Upper lobe of left lung (tissue), 6 donors: ENCODE measurements at regions not wholly inside any gene's neighbourhood (a gene's known extent, or its start where the extent isn't known, plus 50 kb on each side); places are given as distances from the start of the nearest gene placed in this dataset.

Experiments used
- ATAC-seq, 2 donors: fragments of 200-7000 bp; cut with Tn5 transposase; one replicate each; pipeline ENCODE4 v1.9.1; 2022; ENCODE audit warnings: mild to moderate bottlenecking in 2 of 2, moderate library complexity in 2 of 2; ENCODE audit not compliant: low FRiP score in 2 of 2
- DNase-seq, 2 donors: peaks; one replicate each; pipeline ENCODE4 v3.0.0-alpha.2; 2019 to 2020
- H3K27ac ChIP-seq, 4 donors: fragments of 200-600 bp; sonication (generic); one replicate each; pipeline ENCODE4 v1.5.1; 2016 to 2019
- H3K27me3 ChIP-seq, 4 donors: fragments of 200-600 bp; sonication (generic); one replicate each; pipeline ENCODE4 v1.5.1; 2017 to 2019
- H3K36me3 ChIP-seq, 4 donors: fragments of 200-600 bp; sonication (generic); one replicate each; pipeline ENCODE4 v1.5.1; 2016 to 2019
- H3K4me1 ChIP-seq, 4 donors: fragments of 200-600 bp; sonication (generic); one replicate each; pipeline ENCODE4 v1.5.1; 2018 to 2019
- H3K4me3 ChIP-seq, 4 donors: fragments of 200-600 bp; sonication (generic); one replicate each; pipeline ENCODE4 v1.5.1; 2017 to 2019; ENCODE audit warnings: mild to moderate bottlenecking in 2 of 4, moderate library complexity in 1 of 4
- H3K9me3 ChIP-seq, 4 donors: fragments of 200-600 bp; sonication (generic); one replicate each; pipeline ENCODE4 v1.5.1; 2018 to 2019
- EP300 ChIP-seq, 4 donors: sonication (generic); formaldehyde crosslinking; IDR thresholded peaks; one replicate each; pipeline ENCODE4 v1.5.1; 2017; ENCODE audit warnings: antibody characterized with exemption in 4 of 4, control low read depth in 2 of 4
- POLR2A ChIP-seq, 4 donors: fragments of 450-650 bp; IDR thresholded peaks; one replicate each; pipeline ENCODE4 v1.5.1; 2016 to 2017; ENCODE audit warnings: antibody characterized with exemption in 4 of 4, mild to moderate bottlenecking in 2 of 4
- POLR2AphosphoS5 ChIP-seq, 2 donors: sonication (generic); formaldehyde crosslinking; IDR thresholded peaks; one replicate each; pipeline ENCODE4 v1.5.1; 2017; ENCODE audit warnings: antibody characterized with exemption in 2 of 2
- WGBS, 2 donors: methylation state at CpG; one replicate each; pipeline ENCODE4 v1.1.5; 2017 to 2018; 5-methylcytosine and 5-hydroxymethylcytosine counted together
- TF ChIP-seq, protein P1 (sequence below), 6 experiments: fragments of 450-650 bp in 4 of 6; fragments of 200-600 bp in 2 of 6; sonication (generic) in 2 of 6; IDR thresholded peaks; one replicate each; pipeline ENCODE4 v1.5.1; 2016 to 2019; ENCODE audit warnings: antibody characterized with exemption in 6 of 6
- donor health status: DM: no; HTN: no; CAD: no; lungs with moderate emphysema.
- donor health status: DM: no; HTN: yes; CAD: no; lungs with severe emphysema.

DNA sequence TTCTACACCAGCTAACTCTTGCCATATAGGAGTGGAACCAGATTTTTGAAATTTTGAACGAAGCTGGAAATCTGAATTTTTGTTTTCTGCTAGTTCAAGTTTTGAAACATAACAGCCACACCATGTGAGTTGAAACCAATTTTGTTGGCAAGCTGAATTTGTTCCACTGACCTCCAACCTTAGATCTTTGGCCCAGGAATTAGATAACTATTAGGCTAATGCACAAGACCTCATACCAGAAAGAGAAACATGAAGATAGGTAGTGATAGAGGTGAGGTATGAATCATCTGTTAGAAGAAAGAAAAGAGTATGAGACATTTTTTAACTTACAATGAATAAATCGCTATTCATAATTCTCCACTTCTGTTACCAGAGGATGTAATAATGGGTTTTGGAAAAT lies 76.8 kb upstream of the ACSL1 start:
- H3K9me3 ChIP-seq = no peaks in the 10 kb centered on the region
- H3K4me1 ChIP-seq = peaks cover 0 to 21% (median 19%) of the 10 kb centered on the region in 4 donors
- DNase-seq = no peak
- no peaks in the 10 kb centered on the region for H3K36me3 ChIP-seq
- ATAC-seq = no peak
- H3K27me3 ChIP-seq = no peaks in the 10 kb centered on the region
- no peak overlapping the region for H3K27ac ChIP-seq
- H3K4me3 ChIP-seq = no peak overlapping the region
- WGBS, 2 donors = 75 to 93% methylated on average over 2 of the region's 2 CpGs
- TF ChIP-seq POLR2A (IDR thresholded peaks at IDR 0.05) (no peak), POLR2AphosphoS5 (IDR thresholded peaks at IDR 0.05) (no peak), EP300 (IDR thresholded peaks at IDR 0.05) (no peak)
- TF ChIP-seq, protein P1, sequence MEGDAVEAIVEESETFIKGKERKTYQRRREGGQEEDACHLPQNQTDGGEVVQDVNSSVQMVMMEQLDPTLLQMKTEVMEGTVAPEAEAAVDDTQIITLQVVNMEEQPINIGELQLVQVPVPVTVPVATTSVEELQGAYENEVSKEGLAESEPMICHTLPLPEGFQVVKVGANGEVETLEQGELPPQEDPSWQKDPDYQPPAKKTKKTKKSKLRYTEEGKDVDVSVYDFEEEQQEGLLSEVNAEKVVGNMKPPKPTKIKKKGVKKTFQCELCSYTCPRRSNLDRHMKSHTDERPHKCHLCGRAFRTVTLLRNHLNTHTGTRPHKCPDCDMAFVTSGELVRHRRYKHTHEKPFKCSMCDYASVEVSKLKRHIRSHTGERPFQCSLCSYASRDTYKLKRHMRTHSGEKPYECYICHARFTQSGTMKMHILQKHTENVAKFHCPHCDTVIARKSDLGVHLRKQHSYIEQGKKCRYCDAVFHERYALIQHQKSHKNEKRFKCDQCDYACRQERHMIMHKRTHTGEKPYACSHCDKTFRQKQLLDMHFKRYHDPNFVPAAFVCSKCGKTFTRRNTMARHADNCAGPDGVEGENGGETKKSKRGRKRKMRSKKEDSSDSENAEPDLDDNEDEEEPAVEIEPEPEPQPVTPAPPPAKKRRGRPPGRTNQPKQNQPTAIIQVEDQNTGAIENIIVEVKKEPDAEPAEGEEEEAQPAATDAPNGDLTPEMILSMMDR (IDR thresholded peaks at IDR 0.05) = no peak

DNA sequence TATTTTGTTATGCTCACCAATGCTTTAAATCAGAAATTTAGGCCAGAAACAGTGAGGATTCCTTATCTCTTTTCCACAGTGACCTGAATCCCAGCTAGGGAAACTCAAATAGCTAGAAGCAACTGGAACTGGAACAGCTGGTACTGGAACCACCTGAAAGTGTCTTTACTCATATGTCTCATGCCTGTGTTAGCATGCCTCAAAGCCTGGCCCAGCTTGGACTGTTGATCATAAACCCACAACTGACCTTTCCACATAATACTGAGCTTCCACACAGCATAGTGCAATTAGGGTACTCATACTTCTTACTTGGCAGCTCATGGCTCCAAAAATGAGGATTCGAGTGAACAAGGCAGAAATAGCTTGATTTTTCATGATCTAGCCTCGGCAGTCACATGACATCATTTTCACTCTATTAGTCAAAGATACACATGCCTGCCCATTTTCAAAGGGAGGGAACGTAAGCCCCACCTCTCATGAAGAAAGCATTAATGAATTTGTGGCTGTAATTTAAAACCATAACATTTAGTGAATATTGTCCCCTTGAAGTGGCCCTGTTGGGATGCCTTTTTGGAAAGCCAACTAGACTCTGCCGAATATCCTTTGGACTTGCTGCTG lies 80.8 kb upstream of the ACSL1 start:
- DNase-seq = no peak
- Histone ChIP-seq H3K9me3 (peaks cover 0 to 3% (median 1%) of the 10 kb centered on the region in 4 donors), H3K4me1 (no peaks in the 10 kb centered on the region), H3K36me3 (no peaks in the 10 kb centered on the region), H3K27me3 (no peaks in the 10 kb centered on the region), H3K4me3 (no peak overlapping the region), H3K27ac (no peak overlapping the region)
- ATAC-seq = no peak
- 87 to 88% methylated on average over 4 of the region's 4 CpGs for WGBS, 2 donors
- no peak for TF ChIP-seq EP300 (IDR thresholded peaks at IDR 0.05)
- TF ChIP-seq, protein P1 (IDR thresholded peaks at IDR 0.05) = no peak
- TF ChIP-seq POLR2A (IDR thresholded peaks at IDR 0.05) = no peak
- TF ChIP-seq POLR2AphosphoS5 (IDR thresholded peaks at IDR 0.05) = no peak

DNA sequence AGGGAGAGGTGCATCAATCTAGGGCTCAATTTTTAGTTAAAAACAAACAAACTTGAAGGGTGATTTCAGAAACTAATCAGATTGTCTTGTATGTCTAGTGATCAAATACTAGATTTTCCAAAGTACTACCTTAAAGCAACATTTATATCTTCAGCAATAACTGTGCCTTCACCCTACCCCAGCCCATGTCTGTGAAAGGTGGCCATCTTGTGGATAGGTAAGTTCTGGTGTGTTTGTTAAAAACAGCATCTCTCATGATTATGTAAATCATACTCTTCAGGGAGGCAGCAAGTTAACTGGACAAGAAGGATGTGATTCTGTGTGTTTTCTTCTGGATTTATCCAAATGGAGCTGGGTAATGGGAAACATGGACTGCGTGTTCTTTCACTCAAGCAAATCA lies 81.4 kb upstream of the ACSL1 start:
- Histone ChIP-seq H3K9me3 (peaks cover under 1 to 9% (median 4%) of the 10 kb centered on the region in 4 donors), H3K4me3 (no peak overlapping the region)
- no peak for ATAC-seq

DNA sequence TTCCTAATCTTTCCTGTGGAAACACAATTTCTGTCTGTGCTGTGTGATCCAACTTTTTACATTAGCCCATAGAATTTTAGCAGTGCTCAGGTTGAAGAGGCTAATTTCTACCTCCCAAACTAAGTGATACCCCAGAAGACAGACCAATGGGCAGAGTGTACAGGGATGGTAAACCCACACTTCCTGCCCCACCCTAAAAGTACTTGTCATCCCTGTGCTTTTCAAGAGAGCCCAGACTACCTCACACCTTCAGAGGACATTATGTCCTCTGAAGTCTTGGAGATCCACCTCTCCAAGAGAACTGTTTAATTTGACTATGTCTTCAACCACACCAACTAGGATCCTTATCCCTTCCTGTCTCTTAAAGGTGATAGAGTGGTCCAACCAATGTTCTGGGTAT lies 82.0 kb upstream of the ACSL1 start:
- no peak overlapping the region for H3K4me3 ChIP-seq
- H3K27me3 ChIP-seq = no peaks in the 10 kb centered on the region
- no peaks in the 10 kb centered on the region for H3K36me3 ChIP-seq
- DNase-seq (no peak), ATAC-seq (no peak)
- no peaks in the 10 kb centered on the region for H3K4me1 ChIP-seq
- no peak overlapping the region for H3K27ac ChIP-seq
- peaks cover 6 to 15% (median 10%) of the 10 kb centered on the region in 4 donors for H3K9me3 ChIP-seq
- TF ChIP-seq POLR2A (IDR thresholded peaks at IDR 0.05) (no peak), EP300 (IDR thresholded peaks at IDR 0.05) (no peak), POLR2AphosphoS5 (IDR thresholded peaks at IDR 0.05) (no peak)
- TF ChIP-seq, protein P1 (IDR thresholded peaks at IDR 0.05) = no peak

More for the DNA sequence above, 81.4 kb upstream of the ACSL1 start:
- DNase-seq = no peak
- no peaks in the 10 kb centered on the region for H3K27me3 ChIP-seq
- no peaks in the 10 kb centered on the region for H3K4me1 ChIP-seq
- WGBS, 2 donors = 100% methylated on average over 1 of the region's 1 CpG
- no peaks in the 10 kb centered on the region for H3K36me3 ChIP-seq
- TF ChIP-seq EP300 (IDR thresholded peaks at IDR 0.05) = no peak
- TF ChIP-seq, protein P1 (IDR thresholded peaks at IDR 0.05) = no peak
- TF ChIP-seq POLR2AphosphoS5 (IDR thresholded peaks at IDR 0.05) = no peak
- no peak for TF ChIP-seq POLR2A (IDR thresholded peaks at IDR 0.05)
- H3K27ac ChIP-seq = no peak overlapping the region

DNA sequence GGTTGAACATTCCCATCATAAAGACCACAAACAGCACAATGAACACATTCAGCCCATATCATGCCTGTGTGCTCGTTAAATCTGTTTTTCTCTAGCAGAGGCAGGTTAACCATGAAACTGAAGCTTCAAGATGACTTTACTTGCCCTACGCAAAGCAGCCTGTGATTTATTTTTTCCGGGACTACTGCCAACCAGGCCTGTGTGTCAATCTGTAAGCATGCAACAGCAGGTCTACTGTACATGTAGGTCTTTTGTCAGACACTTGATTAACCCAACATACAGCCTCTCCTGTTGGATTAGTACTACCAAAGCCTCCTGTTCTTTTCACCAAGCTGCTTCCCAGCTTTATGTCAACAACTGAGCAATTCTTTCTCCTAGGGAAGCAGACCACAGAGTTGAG lies 85.5 kb upstream of the ACSL1 start:
- peaks cover 8 to 19% (median 15%) of the 10 kb centered on the region in 4 donors for H3K9me3 ChIP-seq
- no peak for DNase-seq
- no peak for TF ChIP-seq POLR2A (IDR thresholded peaks at IDR 0.05)
- TF ChIP-seq POLR2AphosphoS5 (IDR thresholded peaks at IDR 0.05) = no peak
- no peak for TF ChIP-seq EP300 (IDR thresholded peaks at IDR 0.05)
- TF ChIP-seq, protein P1 (IDR thresholded peaks at IDR 0.05) = no peak
- no peak overlapping the region for H3K4me3 ChIP-seq
- H3K27me3 ChIP-seq = no peaks in the 10 kb centered on the region
- H3K36me3 ChIP-seq = no peaks in the 10 kb centered on the region
- no peak overlapping the region for H3K27ac ChIP-seq
- ATAC-seq = no peak
- WGBS, 2 donors = 78 to 89% methylated on average over 3 of the region's 3 CpGs
- H3K4me1 ChIP-seq = no peaks in the 10 kb centered on the region
